ENCODE measurements at regions not wholly inside any gene's neighbourhood (a gene's known extent, or its start where the extent isn't known, plus 50 kb on each side); places are given as distances from the start of the nearest gene placed in this dataset.

- no peak overlapping the region for H3K27ac ChIP-seq
- POLR2A ChIA-PET (ENCODE audit: low non-redundant PET), result no interaction called here
- no peak for TF ChIP-seq CTCF (conservative IDR thresholded peaks at IDR 0.05; ENCODE audit: low read depth)
- CTCF ChIA-PET, result no interaction called here
- peak; percentile 19 for DNase-seq (ENCODE audit: low spot score)
Measured at GRCh38 chr13:40130871-40131636, 475.6 kb downstream of the COG6 start.

GRCh38 chr13:40132249-40132648 lies 476.8 kb downstream of the COG6 start:
- no peak for DNase-seq (ENCODE audit: low spot score)
- CTCF ChIA-PET, result no interaction called here
- TF ChIP-seq CTCF (conservative IDR thresholded peaks at IDR 0.05; ENCODE audit: low read depth), result no peak
- no peak overlapping the region for H3K27ac ChIP-seq
- POLR2A ChIA-PET (ENCODE audit: low non-redundant PET), result no interaction called here

- H3K27ac ChIP-seq, result no peak overlapping the region
- POLR2A ChIA-PET (ENCODE audit: low non-redundant PET), result no interaction called here
- TF ChIP-seq CTCF (conservative IDR thresholded peaks at IDR 0.05; ENCODE audit: low read depth), result no peak
- CTCF ChIA-PET, result interaction anchor here (0.7 kb wide), 2 partner anchors 22 to 89 kb away, joined by 3 read pairs; no protein-coding TSS in a partner anchor
- no peak for DNase-seq (ENCODE audit: low spot score)
Measured at GRCh38 chr13:40136896-40137295, 481.4 kb downstream of the COG6 start.

GRCh38 chr13:40137400-40137799 lies 481.9 kb downstream of the COG6 start:
- CTCF ChIA-PET, result interaction anchor here (0.6 to 0.7 kb wide), 3 partner anchors 23 to 339 kb away, joined by 3 read pairs; no protein-coding TSS in a partner anchor
- no peak for TF ChIP-seq CTCF (conservative IDR thresholded peaks at IDR 0.05; ENCODE audit: low read depth)

GRCh38 chr13:40139896-40140520 lies 484.5 kb downstream of the COG6 start:
- ChIA-PET POLR2A (ENCODE audit: low non-redundant PET) (no interaction called here), CTCF (no interaction called here)

More at GRCh38 chr13:40137400-40137799, 481.9 kb downstream of the COG6 start:
- no peak for DNase-seq (ENCODE audit: low spot score)
- H3K27ac ChIP-seq, result no peak overlapping the region
- POLR2A ChIA-PET (ENCODE audit: low non-redundant PET), result no interaction called here

More at GRCh38 chr13:40139896-40140520, 484.5 kb downstream of the COG6 start:
- DNase-seq (ENCODE audit: low spot score), result no peak
- H3K27ac ChIP-seq, result no peak overlapping the region
- no peak for TF ChIP-seq CTCF (conservative IDR thresholded peaks at IDR 0.05; ENCODE audit: low read depth)

Data from RWPE1 (cell line).